Glutamatergic neuron (in vitro differentiated cells): ENCODE measurements at regions not wholly inside any gene's neighbourhood (a gene's known extent, or its start where the extent isn't known, plus 50 kb on each side); places are given as distances from the start of the nearest gene placed in this dataset.

Experiments
- DNase-seq: peaks from one replicate; pipeline ENCODE4 v3.0.0; 2022
- H3K27ac Mint-ChIP-seq: one replicate; pipeline ENCODE4 v1.8.0; 2020; ENCODE audit warnings: mild to moderate bottlenecking, mixed read lengths, inconsistent platforms; ENCODE audit not compliant: unreplicated experiment
- H3K27me3 Mint-ChIP-seq: one replicate; pipeline ENCODE4 v1.8.0; 2020; ENCODE audit warnings: mild to moderate bottlenecking, moderate library complexity, mixed read lengths, inconsistent platforms; ENCODE audit not compliant: unreplicated experiment
- H3K36me3 Mint-ChIP-seq: one replicate; pipeline ENCODE4 v1.8.0; 2020; ENCODE audit warnings: mild to moderate bottlenecking, mixed read lengths, inconsistent platforms; ENCODE audit not compliant: unreplicated experiment
- H3K4me1 Mint-ChIP-seq: one replicate; pipeline ENCODE4 v1.8.0; 2020; ENCODE audit warnings: mild to moderate bottlenecking, low read depth, mixed read lengths, inconsistent platforms; ENCODE audit not compliant: unreplicated experiment
- H3K4me3 Mint-ChIP-seq: one replicate; pipeline ENCODE4 v1.8.0; 2020; ENCODE audit warnings: mild to moderate bottlenecking, mixed read lengths, inconsistent platforms; ENCODE audit not compliant: unreplicated experiment
- H3K9me3 Mint-ChIP-seq: one replicate; pipeline ENCODE4 v1.8.0; 2020; ENCODE audit warnings: mild to moderate bottlenecking, moderate library complexity, mixed read lengths, inconsistent platforms; ENCODE audit not compliant: unreplicated experiment
- TF ChIP-seq, protein P1 (sequence below): fragments of 200-600 bp; sonication (generic); IDR thresholded peaks from one replicate; pipeline ENCODE4 v1.5.0; 2021; ENCODE audit not compliant: partially characterized antibody, unreplicated experiment

- Mint-ChIP-seq H3K27me3 (peaks cover 5% of the 10 kb centered on the region), H3K4me1 (peaks cover 6% of the 10 kb centered on the region)
Measured at GRCh38 chr1:22204057-22204840, 61.4 kb upstream of the WNT4 start.

DNA sequence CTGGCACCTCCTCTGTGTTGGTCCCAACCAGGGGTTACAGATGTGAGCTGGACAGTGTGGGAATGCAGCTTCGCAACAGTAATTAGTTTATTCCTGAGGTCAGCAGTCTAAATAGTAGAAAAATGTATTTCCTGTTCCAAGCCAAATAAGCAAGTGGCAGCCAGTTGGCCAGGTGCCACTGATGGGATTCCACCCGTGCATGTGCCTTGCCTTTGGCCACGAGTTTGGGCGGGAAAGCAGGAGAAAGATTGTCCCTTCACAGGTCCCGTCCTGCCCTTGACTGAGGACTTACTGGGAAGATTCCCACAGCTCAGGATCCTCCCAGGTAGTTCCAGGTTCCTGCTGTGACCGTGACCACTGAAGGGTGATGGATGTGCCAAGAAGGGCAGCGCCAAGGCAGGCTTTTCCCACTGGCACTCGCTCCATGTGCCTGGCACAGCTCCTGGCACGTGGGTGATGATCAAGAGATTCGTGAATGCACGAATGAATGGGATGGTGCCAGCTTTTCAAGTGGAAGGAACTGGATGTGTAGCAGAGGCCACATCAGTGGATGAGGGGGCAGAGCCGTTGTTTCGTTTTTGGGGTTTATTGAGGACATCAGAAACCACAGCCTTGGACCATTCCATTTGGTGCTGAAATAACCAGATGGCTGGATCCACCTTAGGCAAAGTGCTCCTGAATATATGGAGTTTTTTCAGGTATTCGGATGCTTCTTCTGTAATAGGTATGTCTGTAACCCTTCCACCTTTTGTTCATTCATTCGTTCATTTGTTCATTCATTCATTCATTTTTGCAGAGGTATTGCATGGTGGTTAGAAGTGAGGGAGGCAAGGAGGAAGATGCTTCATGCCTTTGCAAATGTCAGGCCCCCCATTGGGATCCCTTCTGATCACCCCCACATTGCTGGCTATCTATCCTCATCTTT is 62.4 kb upstream of the WNT4 start:
- DNase-seq: no peak

More at GRCh38 chr1:22204057-22204840, 61.4 kb upstream of the WNT4 start:
- no peak for DNase-seq
- Mint-ChIP-seq H3K27ac (no peak overlapping the region), H3K4me3 (no peak overlapping the region), H3K36me3 (no peaks in the 10 kb centered on the region), H3K9me3 (no peaks in the 10 kb centered on the region)
- TF ChIP-seq, protein P1, sequence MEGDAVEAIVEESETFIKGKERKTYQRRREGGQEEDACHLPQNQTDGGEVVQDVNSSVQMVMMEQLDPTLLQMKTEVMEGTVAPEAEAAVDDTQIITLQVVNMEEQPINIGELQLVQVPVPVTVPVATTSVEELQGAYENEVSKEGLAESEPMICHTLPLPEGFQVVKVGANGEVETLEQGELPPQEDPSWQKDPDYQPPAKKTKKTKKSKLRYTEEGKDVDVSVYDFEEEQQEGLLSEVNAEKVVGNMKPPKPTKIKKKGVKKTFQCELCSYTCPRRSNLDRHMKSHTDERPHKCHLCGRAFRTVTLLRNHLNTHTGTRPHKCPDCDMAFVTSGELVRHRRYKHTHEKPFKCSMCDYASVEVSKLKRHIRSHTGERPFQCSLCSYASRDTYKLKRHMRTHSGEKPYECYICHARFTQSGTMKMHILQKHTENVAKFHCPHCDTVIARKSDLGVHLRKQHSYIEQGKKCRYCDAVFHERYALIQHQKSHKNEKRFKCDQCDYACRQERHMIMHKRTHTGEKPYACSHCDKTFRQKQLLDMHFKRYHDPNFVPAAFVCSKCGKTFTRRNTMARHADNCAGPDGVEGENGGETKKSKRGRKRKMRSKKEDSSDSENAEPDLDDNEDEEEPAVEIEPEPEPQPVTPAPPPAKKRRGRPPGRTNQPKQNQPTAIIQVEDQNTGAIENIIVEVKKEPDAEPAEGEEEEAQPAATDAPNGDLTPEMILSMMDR: no peak

DNA sequence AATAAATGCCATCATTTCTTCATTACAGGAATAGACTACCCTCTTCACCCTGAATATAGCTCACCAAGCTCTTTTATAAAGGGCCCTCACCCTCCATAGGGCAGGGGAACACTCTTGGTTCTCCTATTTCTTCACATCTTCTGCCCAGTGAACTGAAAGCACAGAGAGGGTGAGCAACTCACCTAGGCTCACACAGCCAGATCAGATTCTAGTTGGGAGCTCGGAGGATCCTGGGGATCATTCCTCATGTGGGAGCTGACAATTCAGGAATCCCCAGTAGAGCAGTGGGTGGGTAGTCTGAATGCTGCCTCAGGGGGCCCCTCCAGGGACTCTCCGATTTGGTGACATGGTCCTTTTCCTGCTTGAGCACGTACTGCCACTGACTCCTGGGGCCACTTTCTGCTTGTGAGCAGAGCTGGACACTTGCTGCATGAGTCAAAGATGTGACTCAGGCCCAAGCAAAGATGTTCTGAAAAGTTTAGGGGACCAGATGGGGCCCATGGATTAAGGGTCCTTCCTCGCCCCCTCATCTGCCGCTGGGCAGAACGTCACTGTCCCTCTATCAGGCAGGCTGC is 63.7 kb upstream of the WNT4 start:
- Mint-ChIP-seq H3K9me3 (peaks cover 1% of the 10 kb centered on the region), H3K27ac (no peak overlapping the region), H3K36me3 (no peaks in the 10 kb centered on the region), H3K4me3 (no peak overlapping the region), H3K4me1 (peaks cover 10% of the 10 kb centered on the region), H3K27me3 (peaks cover 13% of the 10 kb centered on the region)
- TF ChIP-seq, protein P1: no peak
- DNase-seq: no peak

More for the DNA sequence above, 62.4 kb upstream of the WNT4 start:
- H3K4me3 Mint-ChIP-seq: no peak overlapping the region
- TF ChIP-seq, protein P1: no peak
- no peak overlapping the region for H3K27ac Mint-ChIP-seq
- H3K9me3 Mint-ChIP-seq: no peaks in the 10 kb centered on the region
- no peaks in the 10 kb centered on the region for H3K36me3 Mint-ChIP-seq
- peaks cover 6% of the 10 kb centered on the region for H3K4me1 Mint-ChIP-seq
- peaks cover 8% of the 10 kb centered on the region for H3K27me3 Mint-ChIP-seq

- peaks cover 13% of the 10 kb centered on the region for H3K27me3 Mint-ChIP-seq
- TF ChIP-seq, protein P1: no peak
- H3K9me3 Mint-ChIP-seq: peaks cover 1% of the 10 kb centered on the region
- no peak overlapping the region for H3K4me3 Mint-ChIP-seq
- H3K36me3 Mint-ChIP-seq: no peaks in the 10 kb centered on the region
- peaks cover 10% of the 10 kb centered on the region for H3K4me1 Mint-ChIP-seq
- no peak overlapping the region for H3K27ac Mint-ChIP-seq
- peak; percentile 30 for DNase-seq
Measured at GRCh38 chr1:22207511-22208267, 64.8 kb upstream of the WNT4 start.
